Endothelial cell (in vitro differentiated cells): ENCODE measurements at regions not wholly inside any gene's neighbourhood (a gene's known extent, or its start where the extent isn't known, plus 50 kb on each side); places are given as distances from the start of the nearest gene placed in this dataset.

Experiments used
- DNase-seq: peaks from one replicate; pipeline ENCODE4 v3.0.0; 2021; ENCODE audit warnings: low spot score
- H3K27ac Mint-ChIP-seq: one replicate; pipeline ENCODE4 v1.8.0; 2021; ENCODE audit warnings: mixed read lengths, inconsistent platforms; ENCODE audit not compliant: unreplicated experiment
- H3K27me3 Mint-ChIP-seq: one replicate; pipeline ENCODE4 v1.8.0; 2021; ENCODE audit warnings: mild to moderate bottlenecking, moderate library complexity, mixed read lengths, inconsistent platforms; ENCODE audit not compliant: unreplicated experiment
- H3K36me3 Mint-ChIP-seq: one replicate; pipeline ENCODE4 v1.8.0; 2021; ENCODE audit warnings: mild to moderate bottlenecking, low read depth, mixed read lengths, inconsistent platforms; ENCODE audit not compliant: unreplicated experiment
- H3K4me1 Mint-ChIP-seq: one replicate; pipeline ENCODE4 v1.8.0; 2021; ENCODE audit warnings: mild to moderate bottlenecking, mixed read lengths, inconsistent platforms; ENCODE audit not compliant: unreplicated experiment
- H3K4me3 Mint-ChIP-seq: one replicate; pipeline ENCODE4 v1.8.0; 2021; ENCODE audit warnings: mild to moderate bottlenecking, mixed read lengths, inconsistent platforms; ENCODE audit not compliant: unreplicated experiment
- H3K9me3 Mint-ChIP-seq: one replicate; pipeline ENCODE4 v1.8.0; 2021; ENCODE audit warnings: mixed read lengths, inconsistent platforms; ENCODE audit not compliant: unreplicated experiment
- TF ChIP-seq, protein P1 (sequence below): fragments of 200-600 bp; sonication (generic); IDR thresholded peaks from one replicate; pipeline ENCODE4 v1.5.0; 2021; ENCODE audit warnings: antibody characterized with exemption; ENCODE audit not compliant: unreplicated experiment

DNA sequence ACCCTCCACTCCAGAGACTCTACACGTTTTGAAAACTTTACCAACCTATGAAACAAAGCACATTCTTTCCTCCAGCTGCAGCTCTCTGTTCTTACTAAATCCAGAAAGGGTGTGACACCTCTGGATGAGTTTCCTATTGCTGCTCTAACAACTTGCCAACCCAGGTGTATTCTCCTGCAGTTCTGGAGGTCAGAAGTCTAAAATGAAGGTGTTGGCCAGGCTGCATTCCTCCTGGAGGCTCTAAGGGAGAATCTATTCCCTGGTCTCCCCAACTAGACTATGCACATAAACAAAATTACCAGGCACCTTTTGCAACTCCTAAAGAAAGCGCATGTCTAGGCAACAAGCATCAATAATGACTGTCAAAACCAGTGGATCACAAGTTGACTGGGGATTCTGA lies 128.8 kb downstream of the NUFIP1 start:
- no peaks in the 10 kb centered on the region for H3K27me3 Mint-ChIP-seq
- no peak for DNase-seq
- H3K4me1 Mint-ChIP-seq, result peaks cover 2% of the 10 kb centered on the region
- no peak overlapping the region for H3K27ac Mint-ChIP-seq
- H3K36me3 Mint-ChIP-seq, result no peaks in the 10 kb centered on the region
- H3K9me3 Mint-ChIP-seq, result no peaks in the 10 kb centered on the region
- TF ChIP-seq, protein P1, sequence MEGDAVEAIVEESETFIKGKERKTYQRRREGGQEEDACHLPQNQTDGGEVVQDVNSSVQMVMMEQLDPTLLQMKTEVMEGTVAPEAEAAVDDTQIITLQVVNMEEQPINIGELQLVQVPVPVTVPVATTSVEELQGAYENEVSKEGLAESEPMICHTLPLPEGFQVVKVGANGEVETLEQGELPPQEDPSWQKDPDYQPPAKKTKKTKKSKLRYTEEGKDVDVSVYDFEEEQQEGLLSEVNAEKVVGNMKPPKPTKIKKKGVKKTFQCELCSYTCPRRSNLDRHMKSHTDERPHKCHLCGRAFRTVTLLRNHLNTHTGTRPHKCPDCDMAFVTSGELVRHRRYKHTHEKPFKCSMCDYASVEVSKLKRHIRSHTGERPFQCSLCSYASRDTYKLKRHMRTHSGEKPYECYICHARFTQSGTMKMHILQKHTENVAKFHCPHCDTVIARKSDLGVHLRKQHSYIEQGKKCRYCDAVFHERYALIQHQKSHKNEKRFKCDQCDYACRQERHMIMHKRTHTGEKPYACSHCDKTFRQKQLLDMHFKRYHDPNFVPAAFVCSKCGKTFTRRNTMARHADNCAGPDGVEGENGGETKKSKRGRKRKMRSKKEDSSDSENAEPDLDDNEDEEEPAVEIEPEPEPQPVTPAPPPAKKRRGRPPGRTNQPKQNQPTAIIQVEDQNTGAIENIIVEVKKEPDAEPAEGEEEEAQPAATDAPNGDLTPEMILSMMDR, result no peak
- no peak overlapping the region for H3K4me3 Mint-ChIP-seq

GRCh38 chr13:44857736-44858135 lies 131.5 kb downstream of the NUFIP1 start:
- Mint-ChIP-seq H3K9me3 (no peaks in the 10 kb centered on the region), H3K27me3 (no peaks in the 10 kb centered on the region), H3K27ac (no peak overlapping the region), H3K36me3 (no peaks in the 10 kb centered on the region), H3K4me1 (peaks cover 2% of the 10 kb centered on the region), H3K4me3 (no peak overlapping the region)
- TF ChIP-seq, protein P1, result no peak
- DNase-seq, result no peak

GRCh38 chr13:44857061-44857460 lies 132.2 kb downstream of the NUFIP1 start:
- TF ChIP-seq, protein P1, result no peak
- H3K9me3 Mint-ChIP-seq, result no peaks in the 10 kb centered on the region
- H3K27ac Mint-ChIP-seq, result no peak overlapping the region
- peaks cover 2% of the 10 kb centered on the region for H3K4me1 Mint-ChIP-seq
- no peak for DNase-seq
- H3K36me3 Mint-ChIP-seq, result no peaks in the 10 kb centered on the region
- H3K4me3 Mint-ChIP-seq, result no peak overlapping the region
- H3K27me3 Mint-ChIP-seq, result no peaks in the 10 kb centered on the region

DNA sequence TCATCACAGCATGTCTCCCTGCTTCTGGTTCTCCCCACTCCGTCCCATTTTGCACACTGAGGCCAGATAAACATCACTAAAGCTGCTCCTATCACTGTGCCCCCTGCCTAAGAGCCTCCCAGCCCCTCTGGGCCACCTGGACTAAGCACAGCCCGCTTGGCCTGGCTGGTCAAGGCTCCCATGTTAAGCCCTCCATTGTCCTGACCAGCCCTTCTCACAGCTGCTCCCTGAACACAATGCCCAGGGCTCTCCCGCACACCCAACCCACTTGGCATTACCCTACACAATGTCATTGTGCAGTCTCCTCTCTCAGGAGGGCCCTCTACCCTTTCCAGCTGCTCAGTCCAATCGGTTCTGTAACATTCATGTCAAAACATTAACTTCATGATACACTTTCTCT lies 133.4 kb downstream of the NUFIP1 start:
- H3K4me3 Mint-ChIP-seq, result no peak overlapping the region
- H3K27ac Mint-ChIP-seq, result peak overlapping the region; percentile 61
- peaks cover 2% of the 10 kb centered on the region for H3K4me1 Mint-ChIP-seq
- H3K36me3 Mint-ChIP-seq, result no peaks in the 10 kb centered on the region
- no peaks in the 10 kb centered on the region for H3K27me3 Mint-ChIP-seq
- no peaks in the 10 kb centered on the region for H3K9me3 Mint-ChIP-seq
- no peak for DNase-seq
- TF ChIP-seq, protein P1, result no peak

GRCh38 chr13:44854313-44855060 lies 134.8 kb downstream of the NUFIP1 start:
- H3K36me3 Mint-ChIP-seq, result no peaks in the 10 kb centered on the region
- H3K4me1 Mint-ChIP-seq, result peaks cover 2% of the 10 kb centered on the region
- no peaks in the 10 kb centered on the region for H3K9me3 Mint-ChIP-seq
- TF ChIP-seq, protein P1, result no peak
- no peak overlapping the region for H3K27ac Mint-ChIP-seq
- no peak for DNase-seq
- no peak overlapping the region for H3K4me3 Mint-ChIP-seq
- H3K27me3 Mint-ChIP-seq, result no peaks in the 10 kb centered on the region
